ENCODE measurements at regions not wholly inside any gene's neighbourhood (a gene's known extent, or its start where the extent isn't known, plus 50 kb on each side); places are given as distances from the start of the nearest gene placed in this dataset.

DNA sequence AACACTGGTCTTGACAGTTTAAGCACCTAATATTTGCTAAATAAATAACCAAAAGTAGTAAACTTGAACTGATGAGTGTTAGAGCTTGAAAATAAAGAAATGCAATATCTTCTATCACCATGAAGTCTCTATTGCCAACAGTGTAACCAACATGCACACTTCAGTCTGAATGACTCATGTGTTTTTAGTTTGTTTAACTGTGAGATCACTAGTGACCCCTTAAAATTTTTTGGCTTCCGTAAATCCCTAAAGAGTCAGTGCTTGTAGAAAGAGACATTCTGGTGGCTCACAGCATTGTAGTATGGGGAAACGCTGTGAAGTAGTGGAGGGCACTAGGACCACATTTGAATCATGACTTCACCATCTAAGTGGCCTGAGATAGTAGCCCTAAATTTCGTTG lies 341.1 kb downstream of the PMP22 start:
- no peak for TF ChIP-seq TAF1 (IDR thresholded peaks at IDR 0.05; ENCODE audit: low read depth)
- no peak for TF ChIP-seq CREB1 (IDR thresholded peaks at IDR 0.05; ENCODE audit: low read depth)
- no peak for TF ChIP-seq FOXM1 (IDR thresholded peaks at IDR 0.05; ENCODE audit: borderline replicate concordance, low read depth)
- no peak for TF ChIP-seq RAD21 (IDR thresholded peaks at IDR 0.05; ENCODE audit: low read depth)
- TF ChIP-seq NFIC (IDR thresholded peaks at IDR 0.05), result no peak
- TF ChIP-seq TEAD4 (IDR thresholded peaks at IDR 0.05), result no peak
- TF ChIP-seq ZBTB7A (IDR thresholded peaks at IDR 0.05; ENCODE audit: low read depth), result no peak
- TF ChIP-seq EP300 (IDR thresholded peaks at IDR 0.05; ENCODE audit: borderline replicate concordance), result no peak
- no peak for TF ChIP-seq TCF12 (IDR thresholded peaks at IDR 0.05; ENCODE audit: low read depth)
- TF ChIP-seq YY1 (IDR thresholded peaks at IDR 0.05; ENCODE audit: low read depth), result no peak
- TF ChIP-seq, protein P1, sequence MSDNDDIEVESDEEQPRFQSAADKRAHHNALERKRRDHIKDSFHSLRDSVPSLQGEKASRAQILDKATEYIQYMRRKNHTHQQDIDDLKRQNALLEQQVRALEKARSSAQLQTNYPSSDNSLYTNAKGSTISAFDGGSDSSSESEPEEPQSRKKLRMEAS (IDR thresholded peaks at IDR 0.05), result no peak

DNA sequence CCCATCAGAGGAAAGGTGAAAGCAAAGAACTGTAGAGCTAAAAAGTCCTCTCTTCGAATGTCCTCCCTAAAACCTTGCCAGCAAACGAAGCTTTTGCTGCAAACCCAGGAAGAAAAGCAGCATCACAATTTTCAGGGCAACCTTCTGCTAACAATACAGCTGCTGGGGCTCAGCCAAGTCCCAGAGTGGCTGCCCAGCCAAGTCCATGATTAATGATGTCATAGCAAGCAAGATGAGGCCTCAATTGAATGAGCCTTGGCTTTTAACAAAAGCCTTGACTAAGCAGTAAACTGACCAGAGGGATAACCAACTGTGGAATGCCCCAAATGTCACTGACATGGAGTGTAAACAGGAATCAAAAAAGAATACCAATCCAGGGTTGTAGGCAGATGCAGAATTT lies 342.7 kb downstream of the PMP22 start:
- TF ChIP-seq NFIC (IDR thresholded peaks at IDR 0.05) (no peak), ZBTB7A (IDR thresholded peaks at IDR 0.05; ENCODE audit: low read depth) (no peak), TAF1 (IDR thresholded peaks at IDR 0.05; ENCODE audit: low read depth) (no peak), FOXM1 (IDR thresholded peaks at IDR 0.05; ENCODE audit: borderline replicate concordance, low read depth) (no peak), EGR1 (IDR thresholded peaks at IDR 0.05) (no peak), EP300 (IDR thresholded peaks at IDR 0.05; ENCODE audit: borderline replicate concordance) (no peak), TEAD4 (IDR thresholded peaks at IDR 0.05) (no peak), CREB1 (IDR thresholded peaks at IDR 0.05; ENCODE audit: low read depth) (no peak)
- TF ChIP-seq, protein P2, sequence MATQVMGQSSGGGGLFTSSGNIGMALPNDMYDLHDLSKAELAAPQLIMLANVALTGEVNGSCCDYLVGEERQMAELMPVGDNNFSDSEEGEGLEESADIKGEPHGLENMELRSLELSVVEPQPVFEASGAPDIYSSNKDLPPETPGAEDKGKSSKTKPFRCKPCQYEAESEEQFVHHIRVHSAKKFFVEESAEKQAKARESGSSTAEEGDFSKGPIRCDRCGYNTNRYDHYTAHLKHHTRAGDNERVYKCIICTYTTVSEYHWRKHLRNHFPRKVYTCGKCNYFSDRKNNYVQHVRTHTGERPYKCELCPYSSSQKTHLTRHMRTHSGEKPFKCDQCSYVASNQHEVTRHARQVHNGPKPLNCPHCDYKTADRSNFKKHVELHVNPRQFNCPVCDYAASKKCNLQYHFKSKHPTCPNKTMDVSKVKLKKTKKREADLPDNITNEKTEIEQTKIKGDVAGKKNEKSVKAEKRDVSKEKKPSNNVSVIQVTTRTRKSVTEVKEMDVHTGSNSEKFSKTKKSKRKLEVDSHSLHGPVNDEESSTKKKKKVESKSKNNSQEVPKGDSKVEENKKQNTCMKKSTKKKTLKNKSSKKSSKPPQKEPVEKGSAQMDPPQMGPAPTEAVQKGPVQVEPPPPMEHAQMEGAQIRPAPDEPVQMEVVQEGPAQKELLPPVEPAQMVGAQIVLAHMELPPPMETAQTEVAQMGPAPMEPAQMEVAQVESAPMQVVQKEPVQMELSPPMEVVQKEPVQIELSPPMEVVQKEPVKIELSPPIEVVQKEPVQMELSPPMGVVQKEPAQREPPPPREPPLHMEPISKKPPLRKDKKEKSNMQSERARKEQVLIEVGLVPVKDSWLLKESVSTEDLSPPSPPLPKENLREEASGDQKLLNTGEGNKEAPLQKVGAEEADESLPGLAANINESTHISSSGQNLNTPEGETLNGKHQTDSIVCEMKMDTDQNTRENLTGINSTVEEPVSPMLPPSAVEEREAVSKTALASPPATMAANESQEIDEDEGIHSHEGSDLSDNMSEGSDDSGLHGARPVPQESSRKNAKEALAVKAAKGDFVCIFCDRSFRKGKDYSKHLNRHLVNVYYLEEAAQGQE (IDR thresholded peaks at IDR 0.05; ENCODE audit: low read depth), result no peak
- TF ChIP-seq, protein P3, sequence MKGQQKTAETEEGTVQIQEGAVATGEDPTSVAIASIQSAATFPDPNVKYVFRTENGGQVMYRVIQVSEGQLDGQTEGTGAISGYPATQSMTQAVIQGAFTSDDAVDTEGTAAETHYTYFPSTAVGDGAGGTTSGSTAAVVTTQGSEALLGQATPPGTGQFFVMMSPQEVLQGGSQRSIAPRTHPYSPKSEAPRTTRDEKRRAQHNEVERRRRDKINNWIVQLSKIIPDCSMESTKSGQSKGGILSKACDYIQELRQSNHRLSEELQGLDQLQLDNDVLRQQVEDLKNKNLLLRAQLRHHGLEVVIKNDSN (IDR thresholded peaks at IDR 0.05), result no peak

DNA sequence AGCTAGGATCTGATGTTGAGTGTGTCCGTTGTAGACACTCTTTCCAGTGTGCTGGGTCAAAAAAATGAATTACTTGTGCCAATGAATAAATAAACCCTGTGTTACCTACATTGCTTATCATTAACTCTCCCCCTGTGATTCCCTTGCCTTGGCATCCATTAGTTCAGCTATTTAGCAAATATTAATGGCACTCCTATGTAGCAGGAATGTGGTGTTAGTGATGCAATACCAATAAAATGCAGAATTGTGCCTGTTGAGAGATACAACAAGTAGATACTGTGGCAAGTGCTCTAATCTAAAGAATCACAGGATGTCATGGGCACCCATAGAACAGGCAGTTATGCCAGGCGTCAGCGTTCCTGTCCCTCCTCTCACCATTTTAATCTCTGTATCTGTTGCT lies 343.2 kb downstream of the PMP22 start:
- TF ChIP-seq, protein P2 (IDR thresholded peaks at IDR 0.05; ENCODE audit: low read depth), result no peak
- TF ChIP-seq YY1 (IDR thresholded peaks at IDR 0.05; ENCODE audit: low read depth) (no peak), RAD21 (IDR thresholded peaks at IDR 0.05; ENCODE audit: low read depth) (no peak), ZBTB7A (IDR thresholded peaks at IDR 0.05; ENCODE audit: low read depth) (no peak), CREB1 (IDR thresholded peaks at IDR 0.05; ENCODE audit: low read depth) (no peak), TCF12 (IDR thresholded peaks at IDR 0.05; ENCODE audit: low read depth) (no peak), EGR1 (IDR thresholded peaks at IDR 0.05) (no peak), EP300 (IDR thresholded peaks at IDR 0.05; ENCODE audit: borderline replicate concordance) (no peak), NFIC (IDR thresholded peaks at IDR 0.05) (no peak), FOXM1 (IDR thresholded peaks at IDR 0.05; ENCODE audit: borderline replicate concordance, low read depth) (no peak), TEAD4 (IDR thresholded peaks at IDR 0.05) (no peak)
- TF ChIP-seq, protein P3 (IDR thresholded peaks at IDR 0.05), result no peak
- TF ChIP-seq, protein P1 (IDR thresholded peaks at IDR 0.05), result no peak

DNA sequence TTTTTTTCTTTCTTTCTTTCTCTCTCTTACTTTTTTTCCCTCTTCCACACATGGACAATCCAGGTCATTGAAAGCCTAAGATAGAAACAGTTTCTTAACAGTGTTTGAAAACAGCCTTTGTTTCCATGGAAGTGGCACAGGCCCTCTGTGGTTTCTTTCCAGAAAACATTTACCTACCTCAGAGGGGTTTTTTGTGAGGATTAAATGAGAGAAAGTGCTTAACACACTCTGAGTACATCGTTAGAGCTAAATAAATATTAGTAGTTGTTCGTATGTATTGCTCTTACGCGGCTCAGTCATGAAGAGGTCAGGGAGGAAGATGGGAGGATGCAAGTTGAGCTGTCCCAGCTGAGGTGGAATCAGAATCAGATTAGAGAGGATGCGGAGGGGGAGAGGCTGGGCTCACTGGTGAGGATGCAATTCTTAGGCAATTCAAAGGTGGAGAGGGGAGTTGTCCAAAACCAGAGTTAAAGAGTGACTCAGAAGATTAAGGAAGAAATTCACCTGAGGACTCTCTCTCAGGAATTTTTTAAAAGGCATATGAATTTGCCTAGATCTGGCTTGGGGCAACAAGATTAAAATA lies 345.4 kb downstream of the PMP22 start:
- TF ChIP-seq FOXM1 (IDR thresholded peaks at IDR 0.05; ENCODE audit: borderline replicate concordance, low read depth) (no peak), TEAD4 (IDR thresholded peaks at IDR 0.05) (no peak), EGR1 (IDR thresholded peaks at IDR 0.05) (no peak), TAF1 (IDR thresholded peaks at IDR 0.05; ENCODE audit: low read depth) (no peak)
- TF ChIP-seq, protein P2 (IDR thresholded peaks at IDR 0.05; ENCODE audit: low read depth), result no peak

DNA sequence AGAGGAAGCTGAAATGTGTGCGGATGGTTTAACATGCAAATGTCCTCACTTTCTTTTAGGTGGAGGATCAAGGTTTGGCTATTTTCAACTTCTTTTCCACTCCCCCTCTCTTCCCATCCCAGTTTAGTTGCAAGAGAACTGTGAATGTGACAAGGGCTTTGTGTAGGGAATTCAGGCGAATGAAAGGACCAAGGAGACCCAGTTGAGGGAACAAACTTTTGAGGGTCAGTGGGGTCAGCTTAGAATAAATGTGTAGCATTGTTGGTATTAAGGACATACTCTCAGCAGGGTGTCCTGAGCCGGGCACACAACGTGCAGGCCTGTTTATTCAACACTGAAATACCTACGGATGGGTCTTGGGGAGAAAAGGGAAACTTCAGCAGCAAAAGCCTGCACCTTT lies 346.0 kb downstream of the PMP22 start:
- TF ChIP-seq, protein P1 (IDR thresholded peaks at IDR 0.05), result no peak
- no peak for TF ChIP-seq CEBPB (IDR thresholded peaks at IDR 0.05)
- TF ChIP-seq, protein P2 (IDR thresholded peaks at IDR 0.05; ENCODE audit: low read depth), result no peak
- TF ChIP-seq, protein P3 (IDR thresholded peaks at IDR 0.05), result no peak
- TF ChIP-seq EGR1 (IDR thresholded peaks at IDR 0.05), result no peak
- TF ChIP-seq TEAD4 (IDR thresholded peaks at IDR 0.05), result no peak
- TF ChIP-seq ZBTB7A (IDR thresholded peaks at IDR 0.05; ENCODE audit: low read depth), result no peak
- no peak for TF ChIP-seq FOXM1 (IDR thresholded peaks at IDR 0.05; ENCODE audit: borderline replicate concordance, low read depth)
- no peak for TF ChIP-seq TCF12 (IDR thresholded peaks at IDR 0.05; ENCODE audit: low read depth)
- TF ChIP-seq CREB1 (IDR thresholded peaks at IDR 0.05; ENCODE audit: low read depth), result no peak

All from Ishikawa (cell line).